DMS 273 (cell line): ENCODE measurements at regions not wholly inside any gene's neighbourhood (a gene's known extent, or its start where the extent isn't known, plus 50 kb on each side); places are given as distances from the start of the nearest gene placed in this dataset.

Experiments
- DNase-seq: peaks from one replicate; lab custom pipeline; 2025; ENCODE audit not compliant: unreplicated experiment; lab: John Stamatoyannopoulos, UW

GRCh38 chr9:117490199-117490598, 75.3 kb upstream of the ASTN2 start:
- no peak for DNase-seq

DNA sequence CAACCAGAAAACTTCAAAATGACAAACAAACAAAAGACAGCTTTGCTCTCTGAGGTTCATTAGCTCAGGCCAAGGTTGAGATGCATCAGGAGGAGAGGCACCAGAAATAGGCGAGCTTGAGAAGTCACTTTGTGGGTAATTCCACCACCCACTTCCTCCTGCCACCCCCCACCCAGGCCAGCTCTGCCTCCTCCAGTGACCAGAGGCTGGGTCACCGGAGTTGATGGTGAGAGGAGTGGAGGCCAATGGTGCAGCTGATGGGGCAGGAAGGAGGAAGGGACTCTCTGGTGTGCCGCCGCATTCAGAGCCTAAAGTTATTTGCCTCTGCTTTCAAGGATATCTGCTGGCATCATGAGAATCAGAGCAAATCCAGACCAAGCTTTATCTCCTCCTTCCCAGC, 73.8 kb upstream of the ASTN2 start:
- DNase-seq = no peak

DNA sequence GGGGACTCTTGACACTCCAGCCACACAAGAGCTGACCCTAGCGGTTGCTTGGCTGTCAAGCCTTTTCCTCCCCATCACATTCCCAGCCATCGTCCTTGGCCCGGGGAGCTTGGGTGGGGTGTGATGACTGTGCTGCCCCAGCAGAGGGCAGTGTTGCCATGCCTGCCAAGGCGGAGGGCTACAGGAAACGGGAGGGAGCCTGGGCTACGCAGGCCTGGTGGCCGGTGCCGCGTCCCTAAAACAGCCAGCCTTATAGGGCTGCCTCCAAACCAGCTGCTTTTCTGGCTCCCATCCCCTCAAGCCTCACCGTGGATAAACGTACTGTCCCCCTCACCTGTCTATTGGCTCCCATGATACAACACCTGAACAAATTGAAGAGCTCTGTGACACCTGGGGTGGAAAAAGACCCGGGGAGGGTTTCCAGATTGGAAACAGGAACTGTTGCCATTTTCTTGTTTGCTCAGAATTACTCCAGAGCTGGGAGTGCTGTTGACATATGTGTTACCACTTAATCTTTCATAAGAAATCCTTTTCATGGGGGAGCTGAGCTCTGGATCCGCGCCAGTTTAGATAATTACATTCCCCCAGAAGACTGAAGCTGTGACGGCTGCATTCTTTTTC, 72.8 kb upstream of the ASTN2 start:
- peak; percentile 92 for DNase-seq

DNA sequence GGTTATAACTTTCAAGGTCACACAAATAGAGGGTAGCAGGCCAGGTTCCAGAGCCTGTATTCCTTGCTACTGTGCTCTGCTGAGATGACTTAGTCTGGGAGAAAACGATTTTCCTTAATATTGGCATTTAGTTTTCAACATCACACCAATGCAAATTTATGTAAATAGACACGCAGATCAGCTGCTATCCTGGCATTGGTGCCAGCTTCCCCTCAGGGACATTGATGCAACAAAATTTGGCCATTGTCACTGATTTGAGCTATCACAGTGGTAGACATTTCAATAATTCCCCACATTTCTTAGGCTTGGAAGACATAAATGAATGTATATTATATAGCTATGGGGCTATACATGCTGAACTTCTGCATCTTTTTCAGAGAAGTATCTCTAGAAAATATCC, 71.6 kb upstream of the ASTN2 start:
- no peak for DNase-seq

DNA sequence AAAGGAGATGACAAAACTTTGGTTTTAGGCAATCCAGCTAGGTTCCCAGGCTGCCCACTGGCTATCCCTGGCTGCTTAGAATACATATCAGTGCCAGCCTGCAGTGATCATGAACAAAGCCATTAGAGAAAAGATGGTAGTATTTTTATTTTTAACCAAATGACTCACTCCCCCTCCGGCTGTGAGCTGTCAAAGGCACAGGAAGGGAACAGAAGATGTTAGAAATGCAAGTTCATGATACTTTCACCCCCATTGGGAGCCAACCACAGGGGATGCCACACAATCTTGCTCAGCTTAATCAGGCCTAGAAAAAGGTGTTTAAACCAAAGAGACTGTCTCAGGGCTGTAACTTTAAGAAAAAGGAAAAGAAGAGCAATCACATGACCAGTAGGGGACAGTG, 70.3 kb upstream of the ASTN2 start:
- DNase-seq = no peak

GRCh38 chr9:117480729-117481128, 65.9 kb upstream of the ASTN2 start:
- no peak for DNase-seq

GRCh38 chr9:117480253-117480652, 65.4 kb upstream of the ASTN2 start:
- no peak for DNase-seq

- no peak for DNase-seq
Observed at GRCh38 chr9:117473293-117473692, 58.4 kb upstream of the ASTN2 start.

DNA sequence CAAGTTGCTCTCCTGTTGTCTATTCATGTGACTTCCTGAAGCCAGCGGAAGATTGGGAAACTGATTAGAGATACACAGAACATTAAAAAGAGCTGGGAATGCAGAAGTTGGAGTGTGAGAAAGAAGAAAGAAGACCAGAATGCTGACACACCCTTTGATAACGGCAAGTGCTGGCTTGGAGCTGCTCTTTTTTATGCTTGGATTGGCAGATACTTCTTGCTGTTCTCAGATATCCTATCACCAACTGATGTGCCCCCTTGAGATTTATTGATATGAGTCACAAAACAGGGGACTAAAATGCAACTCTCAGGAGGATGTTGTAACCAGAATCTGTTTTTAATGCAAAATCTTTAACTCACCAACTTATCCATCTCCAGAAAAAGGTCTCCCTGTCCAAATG, 56.0 kb upstream of the ASTN2 start:
- DNase-seq = peak; percentile 43

DNA sequence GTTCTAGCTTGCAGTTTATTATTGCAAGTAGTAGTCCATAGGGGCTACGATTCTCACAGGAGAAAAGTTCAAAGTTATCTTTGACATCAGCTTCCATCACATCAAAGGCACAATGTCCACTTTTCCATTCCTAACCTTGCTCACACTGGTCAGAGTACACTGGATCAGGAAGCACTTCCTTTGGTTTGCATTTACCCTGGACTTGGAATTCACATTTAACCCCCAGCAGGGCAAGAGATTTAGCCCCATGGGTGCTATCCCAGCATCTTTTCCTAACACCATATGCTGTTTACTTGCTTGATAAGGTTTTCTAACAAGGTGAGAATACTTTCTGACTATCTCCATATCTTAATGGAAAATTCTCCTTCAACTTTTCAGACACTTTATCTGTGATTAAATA, 55.6 kb upstream of the ASTN2 start:
- peak; percentile 41 for DNase-seq

- no peak for DNase-seq
Observed at GRCh38 chr9:117466111-117466510, 51.3 kb upstream of the ASTN2 start.

DNA sequence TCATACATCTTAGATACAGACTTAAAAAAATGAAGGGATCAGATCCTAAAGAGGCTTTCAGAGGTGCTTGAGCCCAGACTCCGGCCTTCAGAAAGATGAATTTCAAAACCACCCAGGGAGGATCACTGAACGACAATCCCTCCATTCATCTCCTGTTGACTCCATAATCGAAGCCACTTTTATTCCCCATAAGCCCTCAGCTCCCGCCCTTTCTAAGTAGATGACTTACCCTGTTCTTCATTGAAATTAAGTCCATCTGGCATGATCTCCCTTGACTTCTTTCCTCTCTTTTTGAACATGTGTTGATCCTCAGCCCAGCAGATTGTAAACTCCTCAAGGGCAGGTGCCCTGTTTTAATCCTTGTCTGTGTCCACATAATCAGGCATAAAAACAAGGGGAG, 50.8 kb upstream of the ASTN2 start:
- DNase-seq = peak; percentile 49

DNA sequence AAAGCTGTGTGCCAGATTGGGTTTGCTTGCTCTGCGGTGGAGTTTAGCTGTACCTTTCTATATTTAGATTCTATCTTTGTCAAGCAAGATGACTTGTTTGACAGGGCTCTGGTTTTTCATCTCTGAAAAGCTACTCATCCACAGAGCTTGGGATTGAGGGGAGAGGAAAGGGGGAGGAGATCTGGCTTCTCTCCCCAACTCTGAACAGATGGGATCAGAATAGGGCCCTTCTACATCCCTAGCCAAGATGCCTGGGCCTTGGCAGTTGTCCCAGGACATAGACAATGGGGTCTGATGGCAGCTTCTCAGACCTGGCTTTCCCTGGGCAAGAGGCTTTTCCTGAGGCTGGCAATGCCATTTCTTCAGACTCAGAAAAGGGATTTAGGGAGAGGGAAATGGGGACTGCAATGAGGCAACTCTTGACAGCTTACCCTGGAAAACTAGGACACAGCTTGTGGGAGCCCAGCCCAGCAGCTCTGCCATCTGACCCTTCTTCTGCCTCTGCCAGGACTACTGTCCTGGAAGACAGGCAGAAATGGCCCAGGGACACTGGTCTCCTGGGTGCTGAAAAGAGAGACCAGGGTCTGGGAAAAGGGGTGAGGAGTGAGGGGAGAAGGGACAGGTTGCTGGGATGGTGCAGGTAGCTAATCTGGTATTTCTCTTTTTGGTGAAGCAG, 50.2 kb upstream of the ASTN2 start:
- peak; percentile 94 for DNase-seq
